ENCODE measurements at regions not wholly inside any gene's neighbourhood (a gene's known extent, or its start where the extent isn't known, plus 50 kb on each side); places are given as distances from the start of the nearest gene placed in this dataset.

DNA sequence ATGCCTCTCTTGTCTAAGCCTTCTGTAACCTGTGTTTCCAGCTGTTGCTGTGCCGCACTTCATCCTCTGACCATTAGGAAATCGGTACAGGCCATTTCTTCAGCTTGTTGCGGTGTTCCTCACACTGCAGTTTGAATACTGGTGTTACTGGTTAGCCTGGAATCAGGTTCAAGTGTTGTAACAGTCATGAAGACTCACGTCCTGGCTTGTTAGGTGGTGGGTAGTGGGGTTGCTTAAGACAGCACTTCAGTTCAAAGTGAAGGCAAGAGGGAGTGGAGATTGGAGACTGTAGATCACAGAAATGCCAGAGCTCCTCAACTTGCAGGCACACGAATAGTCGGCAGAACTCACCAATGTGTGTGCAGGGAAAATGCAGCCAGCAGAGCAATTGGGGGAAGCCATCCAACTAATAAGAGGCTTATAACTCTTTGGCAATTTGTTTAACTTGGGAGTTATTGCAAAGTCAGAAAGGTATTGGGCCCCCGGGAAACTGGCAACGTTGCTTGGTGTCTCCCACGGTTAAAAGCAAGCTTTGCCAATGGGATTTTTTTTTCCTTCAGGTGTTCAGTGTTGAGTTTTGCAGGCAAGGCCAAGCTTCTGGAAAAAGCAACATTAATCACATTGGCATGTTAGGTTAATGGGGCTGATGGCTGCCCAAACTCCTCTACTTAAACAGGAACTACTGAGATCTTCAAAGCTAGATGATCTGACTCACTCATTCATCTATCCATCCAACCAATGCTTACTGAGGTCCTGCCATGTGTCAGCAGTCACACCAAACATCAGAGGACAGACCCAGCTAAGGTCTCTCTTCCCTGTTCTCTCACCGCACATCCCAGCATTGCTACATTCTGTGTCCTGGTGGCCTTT is 380.9 kb downstream of the GATA3 start:
- no peak for DNase-seq

DNA sequence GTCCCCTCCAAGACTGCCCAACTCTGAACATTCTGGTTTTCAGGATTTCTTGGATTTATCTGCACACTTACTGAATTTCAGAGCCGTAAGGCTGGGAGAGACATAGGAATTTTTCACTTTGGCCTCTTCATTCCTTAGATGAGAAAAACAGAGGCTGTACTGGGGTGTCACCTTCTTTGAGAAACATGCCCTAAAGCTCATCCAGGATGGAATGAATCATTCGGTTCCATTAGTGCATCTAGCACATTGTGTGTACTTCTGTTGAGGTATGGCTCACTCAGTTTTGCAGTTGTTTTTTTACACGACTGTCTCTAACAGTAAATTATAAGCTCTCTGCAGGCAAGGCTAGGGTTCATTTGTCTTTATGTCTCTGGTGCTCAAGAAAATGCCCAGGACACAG is 383.4 kb downstream of the GATA3 start:
- no peak for DNase-seq

DNA sequence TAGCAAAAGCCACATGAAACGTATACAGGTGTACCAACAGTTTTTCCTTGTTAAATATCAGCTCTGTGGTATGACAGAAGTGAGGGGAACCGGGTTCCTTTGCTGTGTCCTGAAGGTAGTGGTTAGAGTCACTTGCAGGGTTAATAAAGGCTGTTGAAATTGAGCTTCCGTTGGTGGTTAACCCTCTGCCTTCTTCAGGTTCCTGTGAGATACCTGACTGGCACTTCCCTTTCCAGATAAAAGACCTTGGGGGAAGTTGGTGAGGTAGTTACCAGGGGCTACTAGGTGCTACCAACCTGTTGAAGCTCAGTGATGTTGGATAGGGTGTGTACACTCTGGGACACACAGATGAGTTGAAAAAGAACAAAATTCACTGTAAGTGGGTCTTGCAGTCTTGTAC is 384.1 kb downstream of the GATA3 start:
- peak in 2 of 5 donors; percentile 15 to 67 for DNase-seq

DNA sequence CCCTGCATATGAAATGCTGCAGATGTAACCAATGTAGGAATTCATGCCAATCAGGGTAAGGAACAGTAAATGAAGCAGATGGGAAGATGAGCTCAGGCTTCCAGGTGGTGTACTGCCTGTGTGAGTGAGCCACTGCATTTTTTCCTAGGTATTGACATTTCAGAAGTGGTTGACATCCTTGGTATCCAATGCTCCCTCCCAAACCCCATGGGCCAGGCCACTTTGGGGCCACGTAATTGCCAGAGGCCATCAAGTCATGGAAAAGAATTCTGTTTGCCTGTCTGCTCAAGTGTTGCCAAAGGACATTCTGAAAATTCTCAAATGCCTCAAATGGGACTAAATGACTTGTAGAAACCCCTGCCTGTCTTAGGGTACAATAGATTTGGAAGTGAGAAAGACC is 384.6 kb downstream of the GATA3 start:
- DNase-seq, result no peak

DNA sequence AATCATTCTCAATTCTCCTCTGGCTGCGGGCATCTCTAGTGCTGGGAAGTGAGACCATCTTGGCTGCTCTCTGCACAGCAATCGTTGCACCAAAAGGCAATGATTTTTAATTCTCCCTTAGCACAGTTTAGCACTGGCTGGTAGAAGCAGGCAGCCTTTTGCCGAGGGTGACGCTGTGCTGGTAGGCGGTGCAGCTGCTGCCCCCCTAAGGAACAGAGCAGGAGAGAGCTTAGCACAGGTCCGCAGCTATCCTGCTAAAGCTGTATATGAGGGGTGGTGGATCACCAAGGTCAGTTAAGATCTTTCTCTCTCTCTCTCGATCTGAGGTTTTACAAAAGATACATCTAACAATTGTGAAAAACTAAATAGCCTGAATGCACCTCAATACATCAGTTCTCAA is 390.1 kb downstream of the GATA3 start:
- peak in 2 of 5 donors; percentile 10 to 23 for DNase-seq

DNA sequence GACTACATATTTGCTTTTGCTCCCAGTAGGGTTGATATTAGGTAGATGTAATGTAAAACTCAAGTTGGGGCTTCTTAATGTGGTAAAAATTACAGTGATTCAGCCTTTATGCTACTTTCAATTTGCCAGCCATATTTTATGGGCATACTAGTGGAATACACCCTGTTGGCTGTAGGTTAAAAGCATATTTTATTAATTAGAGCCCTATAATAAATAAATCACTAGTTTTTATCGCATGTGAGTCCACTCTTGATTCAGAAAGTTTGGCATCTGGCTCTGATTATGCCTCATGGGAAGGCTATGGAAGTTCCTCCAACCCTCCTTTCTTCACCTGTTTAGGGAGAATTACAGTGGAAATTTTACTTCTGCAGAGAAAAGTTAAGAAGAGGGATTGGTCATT is 390.9 kb downstream of the GATA3 start:
- DNase-seq, result no peak

DNA sequence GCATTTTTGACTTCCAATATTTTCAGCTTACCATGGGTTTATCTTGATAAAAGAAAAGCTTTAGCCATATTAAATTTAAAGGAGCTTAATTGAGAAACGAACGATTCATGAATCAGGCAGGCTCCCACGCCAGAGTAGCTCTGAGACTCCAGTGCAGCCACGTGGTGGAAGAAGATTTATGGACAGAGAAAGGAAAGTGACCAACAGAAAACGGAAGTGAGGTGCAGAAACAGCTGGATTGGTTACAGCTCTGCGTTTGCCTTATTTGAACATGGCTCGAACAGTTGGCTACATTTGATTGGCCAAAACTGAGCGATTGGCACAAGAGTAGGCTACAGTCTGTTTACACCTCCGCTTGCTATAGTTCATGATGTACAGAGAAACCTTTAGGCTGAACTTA is 395.4 kb downstream of the GATA3 start:
- no peak for DNase-seq

DNA sequence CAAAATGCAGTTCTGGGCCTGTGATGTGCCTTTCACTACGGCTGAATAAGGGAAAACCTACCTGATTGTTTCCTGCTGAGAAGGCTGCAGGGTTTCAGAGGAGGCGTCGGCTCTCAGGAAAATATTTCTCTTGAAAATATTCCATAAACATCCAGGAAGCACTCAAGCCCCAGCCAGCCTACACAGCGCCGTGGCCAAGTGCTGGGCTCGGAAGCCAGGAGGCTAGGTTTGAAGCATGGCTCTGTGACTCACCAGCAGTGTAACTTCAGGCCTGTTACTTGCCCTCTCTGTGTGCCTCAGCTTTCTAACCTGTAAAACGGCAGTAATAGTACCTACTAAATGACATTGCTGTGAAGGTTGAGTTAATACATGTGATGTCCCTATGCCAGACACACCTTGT is 399.1 kb downstream of the GATA3 start:
- DNase-seq, result no peak

DNA sequence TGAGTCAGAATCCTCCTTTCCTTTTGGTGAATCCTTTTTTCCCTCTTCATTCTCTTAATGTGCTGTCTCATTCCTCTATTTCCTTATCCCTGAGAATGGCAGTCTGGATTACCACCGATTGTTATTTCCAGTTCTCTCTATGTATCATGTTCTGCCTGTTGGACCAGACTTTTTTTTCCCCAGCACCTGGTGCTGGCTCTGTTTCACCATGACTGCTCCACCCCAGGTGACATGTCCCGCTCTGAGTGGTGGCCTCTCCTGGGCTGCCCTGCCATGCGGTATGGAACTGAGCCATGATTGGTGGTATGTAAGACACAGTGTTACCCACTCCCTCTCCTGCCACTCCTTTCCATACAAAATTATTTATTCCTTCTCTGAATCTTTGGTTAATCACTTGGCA is 399.9 kb downstream of the GATA3 start:
- no peak for DNase-seq

DNA sequence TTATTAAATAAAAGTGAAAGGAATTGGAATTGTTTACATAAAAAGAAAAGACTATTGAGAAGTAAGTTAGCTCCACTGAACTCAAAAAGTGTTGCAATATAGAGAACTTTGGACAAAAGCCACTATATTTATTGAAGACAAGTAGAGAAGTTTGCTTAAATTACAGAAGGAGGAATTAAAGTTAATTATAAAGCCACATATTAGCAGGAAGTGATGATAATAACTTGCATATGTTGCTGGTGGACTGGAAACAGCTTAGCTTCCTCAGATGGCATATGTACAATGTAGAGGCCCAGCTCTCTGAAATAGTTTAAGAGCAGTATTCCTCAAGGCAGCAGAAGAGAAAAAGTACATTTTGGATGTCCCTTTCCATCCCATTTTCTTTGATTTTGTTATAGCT is 400.7 kb downstream of the GATA3 start:
- DNase-seq, result no peak

DNA sequence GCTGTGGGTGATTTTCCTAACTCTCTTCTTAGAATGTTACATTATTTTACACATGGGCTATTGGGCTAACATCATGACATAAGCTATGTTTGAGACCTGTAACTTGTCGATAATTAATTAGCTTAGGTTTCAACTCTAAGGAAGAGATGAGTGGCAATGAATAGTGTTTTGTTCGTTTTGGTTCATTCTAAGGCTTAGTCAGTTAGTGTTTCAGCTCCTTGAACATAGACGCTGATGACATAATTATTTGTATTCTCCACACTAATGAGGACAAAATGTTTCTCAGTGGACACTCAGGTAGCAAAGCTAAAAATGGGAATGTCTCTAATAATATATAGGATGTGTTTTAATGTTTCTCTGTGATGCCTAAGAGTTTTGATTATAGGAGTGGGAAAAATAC is 401.9 kb downstream of the GATA3 start:
- DNase-seq, result no peak

DNA sequence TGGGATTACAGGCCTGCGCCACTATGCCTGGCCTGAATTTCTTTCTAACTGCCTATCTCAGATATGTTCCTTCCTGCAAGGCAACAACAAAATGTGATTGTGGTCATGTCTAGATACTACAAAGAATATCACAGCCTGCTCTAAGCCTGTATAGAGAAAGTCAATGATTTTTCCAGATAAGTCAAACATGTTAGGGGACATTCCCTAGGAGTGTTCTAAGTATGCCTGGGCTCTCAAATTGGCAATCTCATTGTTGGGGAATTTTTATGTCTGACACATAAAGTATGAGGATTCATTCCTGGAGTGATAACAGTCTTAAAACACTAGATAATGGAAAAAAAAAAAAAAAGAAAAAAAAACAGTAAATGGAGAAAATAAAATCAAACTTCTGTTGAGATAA is 406.1 kb downstream of the GATA3 start:
- DNase-seq, result no peak

DNA sequence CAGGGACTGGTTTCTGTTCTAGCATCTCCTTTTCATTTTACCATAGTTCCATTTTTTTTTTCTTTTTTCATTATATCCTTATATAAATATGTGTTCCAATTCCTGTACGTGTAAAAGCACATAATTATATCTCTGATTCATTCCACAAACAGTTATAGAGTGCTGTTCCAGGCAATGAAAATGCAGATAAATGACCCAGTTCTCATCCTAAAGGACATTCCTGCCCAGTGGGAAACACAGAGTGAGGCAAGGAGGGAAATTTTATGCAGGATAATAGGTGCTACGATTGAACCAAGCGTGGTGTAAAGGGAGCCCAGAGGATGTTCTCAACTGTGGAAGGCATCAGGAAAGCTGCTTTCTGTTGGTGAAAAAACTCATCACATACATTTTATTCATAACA is 408.1 kb downstream of the GATA3 start:
- DNase-seq, result no peak

DNA sequence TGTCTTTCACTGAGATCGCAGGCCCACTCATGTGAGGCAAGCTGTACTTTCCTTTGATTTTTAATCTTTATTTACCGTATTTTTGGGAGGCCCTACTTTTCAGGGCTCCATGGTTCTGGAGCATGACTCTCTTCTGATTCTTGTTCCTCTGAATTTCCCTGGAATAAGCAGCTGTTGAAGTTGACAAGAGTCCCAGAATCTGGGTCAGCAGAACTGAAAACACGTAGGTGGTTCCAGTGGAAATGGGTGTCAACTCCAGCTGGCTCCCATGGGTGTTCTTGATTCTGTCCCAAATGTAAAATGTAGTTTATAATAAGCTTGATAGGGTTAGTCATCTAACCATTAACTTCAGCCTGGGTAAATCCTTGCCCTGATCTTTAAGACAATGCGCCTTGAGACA is 409.4 kb downstream of the GATA3 start:
- DNase-seq, result no peak

DNA sequence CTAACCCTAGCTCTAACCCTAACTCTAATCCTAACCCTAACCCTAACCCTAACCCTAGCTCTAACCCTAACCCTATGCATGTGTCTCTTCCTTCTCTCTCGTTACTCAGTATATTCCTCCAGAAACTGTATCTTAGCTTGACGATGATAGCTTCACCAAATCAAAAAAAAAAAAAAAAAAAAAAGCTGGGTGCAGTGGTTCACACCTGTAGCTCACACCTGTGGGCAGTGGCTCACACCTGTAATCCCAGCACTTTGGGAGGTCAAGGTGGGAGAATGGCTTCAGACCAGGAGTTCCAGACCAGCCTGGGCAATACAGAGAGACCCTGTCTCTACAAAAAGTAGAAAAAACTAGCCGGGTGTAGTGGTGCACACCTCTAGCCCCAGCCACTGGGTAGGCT is 414.0 kb downstream of the GATA3 start:
- DNase-seq, result no peak

DNA sequence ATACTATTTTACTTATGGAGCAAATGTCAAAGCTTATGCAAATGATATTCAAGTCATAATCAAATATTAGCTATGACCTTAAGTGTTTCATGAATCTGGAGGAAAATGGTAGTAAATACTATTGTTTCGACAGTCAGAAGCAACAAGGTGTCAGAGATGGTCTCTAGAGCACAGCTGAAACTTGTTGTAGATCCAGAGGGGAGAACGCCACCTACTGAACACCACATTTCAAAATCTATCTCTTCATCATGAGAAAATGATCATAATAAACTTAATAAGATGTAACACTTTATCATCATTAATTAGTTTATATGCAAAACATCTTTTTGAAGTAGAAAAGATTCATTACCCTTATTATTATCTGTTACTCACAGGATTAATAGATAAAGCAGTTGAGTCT is 418.7 kb downstream of the GATA3 start:
- DNase-seq, result peak in 2 of 5 donors; percentile 16 to 69

DNA sequence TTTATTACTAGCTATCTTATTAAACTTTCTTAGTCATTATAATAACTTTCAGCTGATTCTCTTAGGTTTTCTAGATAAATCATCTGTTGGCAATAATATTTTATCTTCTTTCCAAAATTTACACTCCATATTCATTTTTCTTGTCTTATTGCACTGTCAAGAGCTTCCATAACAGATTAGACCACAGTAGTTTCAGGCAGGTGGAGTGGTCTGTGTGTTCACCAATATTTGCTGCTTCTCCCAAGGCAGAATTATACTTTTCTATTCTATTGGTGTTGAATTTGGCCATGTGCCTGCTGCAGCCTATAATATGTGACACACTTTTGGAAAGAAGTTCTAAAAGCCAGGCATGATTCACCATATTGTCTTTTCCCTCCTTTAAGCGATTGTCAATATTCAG is 422.8 kb downstream of the GATA3 start:
- no peak for DNase-seq

DNA sequence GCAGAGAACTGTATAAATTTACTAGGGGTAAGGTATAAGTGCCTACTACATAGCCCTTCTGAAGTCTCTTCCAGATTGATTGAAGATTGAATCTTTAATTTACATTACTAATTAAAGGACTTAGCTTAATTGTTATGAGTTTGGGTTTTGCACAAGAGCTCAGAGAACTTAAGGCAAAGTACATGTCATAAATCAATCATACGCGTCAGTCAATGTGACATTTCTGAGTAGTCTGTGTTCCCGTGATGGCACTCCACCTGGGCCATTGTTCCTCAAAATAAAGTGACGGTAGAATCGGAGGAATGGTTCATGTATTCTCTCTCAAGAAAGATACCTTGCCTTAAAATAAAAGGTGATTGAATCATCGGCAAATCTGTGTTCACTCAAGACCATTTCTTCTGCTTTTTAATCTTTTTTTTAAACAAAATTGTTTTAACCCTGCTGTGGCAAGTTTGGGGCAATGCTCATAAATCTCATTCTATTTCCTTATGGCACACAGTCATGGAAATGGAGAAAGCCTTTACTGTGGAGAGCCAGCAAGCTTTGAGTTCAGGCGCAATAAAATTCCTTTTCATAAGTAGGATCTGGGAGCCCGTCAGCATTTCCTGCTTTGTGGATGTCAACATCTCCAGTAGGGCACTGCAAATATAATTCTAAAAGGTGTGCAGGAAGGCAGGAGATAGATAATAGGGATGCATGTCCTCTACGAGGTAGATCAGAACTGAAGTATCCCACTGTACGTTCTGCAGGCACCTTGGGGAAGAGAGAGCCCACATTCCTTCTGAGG is 427.4 kb downstream of the GATA3 start:
- DNase-seq, result no peak

DNA sequence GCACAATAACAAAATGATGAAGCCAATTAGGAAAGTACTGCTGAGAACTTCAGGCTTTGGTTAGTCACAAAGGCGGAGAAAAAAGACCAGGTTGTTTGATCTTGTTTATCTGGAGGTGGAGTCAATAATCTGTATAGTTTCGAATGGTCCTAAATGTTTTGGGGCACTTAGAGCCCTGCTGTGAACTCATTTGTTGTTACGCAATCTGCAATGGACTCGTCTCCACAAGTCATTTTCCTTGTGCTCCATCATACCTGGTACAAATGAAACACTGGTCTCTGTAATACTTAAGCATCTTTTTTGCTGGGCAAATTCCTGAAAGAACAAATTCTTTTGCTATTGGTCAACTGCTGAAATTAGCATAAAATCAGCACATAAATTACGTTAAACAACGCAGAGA is 430.5 kb downstream of the GATA3 start:
- no peak for DNase-seq

DNA sequence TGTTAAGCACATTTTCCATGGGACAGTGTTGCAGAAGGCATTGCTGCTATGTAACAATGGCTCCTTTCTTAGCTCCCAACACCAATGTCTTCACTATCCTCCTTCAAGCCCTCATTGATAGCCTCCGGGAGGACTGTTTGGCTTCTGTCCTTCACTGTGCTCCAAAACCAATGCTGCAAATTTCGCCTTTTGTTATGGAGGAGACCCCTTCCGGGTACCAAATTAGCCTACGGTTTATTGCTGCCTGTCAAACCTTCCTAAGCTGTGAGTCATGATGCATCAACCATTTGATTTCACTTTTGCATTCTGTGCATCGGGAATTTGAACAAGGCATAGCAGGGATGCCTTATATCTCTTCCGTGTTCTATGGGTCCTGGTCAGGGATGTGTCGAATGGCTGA is 432.9 kb downstream of the GATA3 start:
- no peak for DNase-seq

DNA sequence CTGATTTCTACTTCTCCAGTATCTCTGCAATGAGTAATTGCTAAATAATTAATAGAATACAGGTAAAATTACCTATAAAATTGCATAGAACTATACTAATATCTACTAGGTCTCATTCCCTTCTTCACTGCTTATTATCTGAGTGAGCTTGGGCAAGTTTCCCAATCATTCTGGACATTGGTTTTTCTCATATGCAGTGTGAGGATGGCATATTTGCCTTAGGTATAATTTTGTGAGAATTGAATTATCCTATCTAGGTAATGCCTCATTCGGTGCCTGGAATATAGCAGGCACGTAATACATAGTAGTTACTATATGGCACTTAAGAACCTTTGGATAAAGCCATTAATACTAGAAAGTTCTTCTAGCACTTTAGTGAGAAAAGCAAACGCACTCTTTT is 434.7 kb downstream of the GATA3 start:
- DNase-seq, result no peak

DNA sequence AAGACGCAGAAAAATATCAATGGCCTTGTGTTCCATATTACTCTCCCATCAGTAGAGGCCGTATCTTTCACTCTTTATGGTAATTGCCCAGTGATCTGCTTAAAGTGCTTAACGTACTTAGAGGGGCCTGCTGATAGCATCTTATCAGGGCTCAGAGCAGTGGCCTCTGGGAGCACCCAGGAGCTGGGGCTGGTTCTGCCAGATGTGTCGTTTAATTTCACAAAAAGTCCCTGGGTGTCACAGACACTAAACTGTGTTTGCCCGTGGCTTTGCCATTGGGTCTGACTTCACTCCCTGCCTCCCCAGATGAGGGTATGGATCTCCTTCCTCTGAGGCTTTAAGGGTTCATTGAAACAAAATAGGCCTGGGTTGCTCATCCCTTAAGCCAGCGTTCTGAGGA is 435.3 kb downstream of the GATA3 start:
- no peak for DNase-seq

DNA sequence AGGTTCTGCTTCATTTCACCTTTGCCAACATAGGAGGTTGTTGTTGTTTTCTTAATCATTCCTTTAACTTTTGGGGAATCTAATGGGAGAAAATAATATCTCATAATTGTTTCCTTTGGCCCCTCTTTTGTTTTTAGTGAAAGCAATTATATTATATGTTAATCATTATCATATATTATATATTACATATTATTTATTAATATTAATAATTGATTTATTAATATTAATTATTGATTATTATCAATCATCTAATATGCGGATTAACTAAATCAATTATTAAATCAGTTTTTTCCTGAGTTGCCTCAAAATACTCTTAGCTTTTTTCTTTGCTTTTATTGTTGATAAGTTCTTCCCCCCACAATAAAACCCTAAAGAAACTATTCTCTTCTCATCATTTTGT is 443.8 kb downstream of the GATA3 start:
- no peak for DNase-seq

DNA sequence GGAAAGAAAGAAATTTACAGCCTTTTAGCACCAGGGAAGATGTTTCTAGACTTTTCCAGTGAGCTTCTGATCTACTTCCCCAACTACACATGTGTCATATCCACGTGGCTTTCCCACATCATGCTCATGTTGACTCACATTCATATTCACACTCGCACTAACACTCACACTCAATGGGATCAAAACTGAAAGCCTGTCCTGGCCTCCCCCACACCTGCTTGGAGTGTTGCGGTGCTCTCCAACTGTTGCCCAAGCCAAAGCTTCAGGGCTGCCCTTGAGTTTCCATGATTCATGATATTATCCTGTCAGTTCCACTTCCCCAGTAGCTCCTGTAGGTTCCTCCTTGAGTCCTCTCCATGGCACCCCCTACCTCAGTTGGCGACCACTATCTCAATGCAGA is 444.4 kb downstream of the GATA3 start:
- no peak for DNase-seq

Measured in T-helper 1 cell (primary cell).